Endothelial cell (in vitro differentiated cells): ENCODE measurements at regions not wholly inside any gene's neighbourhood (a gene's known extent, or its start where the extent isn't known, plus 50 kb on each side); places are given as distances from the start of the nearest gene placed in this dataset.
"Not testable (repeated sequence)": the region's sequence is repeated elsewhere in the genome, so short reads cannot be mapped to it uniquely, and the experiment has no call there.

Experiments used
- DNase-seq: peaks from one replicate; pipeline ENCODE4 v3.0.0; 2021; ENCODE audit warnings: low spot score
- H3K27ac Mint-ChIP-seq: one replicate; pipeline ENCODE4 v1.8.0; 2021; ENCODE audit warnings: mixed read lengths, inconsistent platforms; ENCODE audit not compliant: unreplicated experiment
- H3K27me3 Mint-ChIP-seq: one replicate; pipeline ENCODE4 v1.8.0; 2021; ENCODE audit warnings: mild to moderate bottlenecking, moderate library complexity, mixed read lengths, inconsistent platforms; ENCODE audit not compliant: unreplicated experiment
- H3K36me3 Mint-ChIP-seq: one replicate; pipeline ENCODE4 v1.8.0; 2021; ENCODE audit warnings: mild to moderate bottlenecking, low read depth, mixed read lengths, inconsistent platforms; ENCODE audit not compliant: unreplicated experiment
- H3K4me1 Mint-ChIP-seq: one replicate; pipeline ENCODE4 v1.8.0; 2021; ENCODE audit warnings: mild to moderate bottlenecking, mixed read lengths, inconsistent platforms; ENCODE audit not compliant: unreplicated experiment
- H3K4me3 Mint-ChIP-seq: one replicate; pipeline ENCODE4 v1.8.0; 2021; ENCODE audit warnings: mild to moderate bottlenecking, mixed read lengths, inconsistent platforms; ENCODE audit not compliant: unreplicated experiment
- H3K9me3 Mint-ChIP-seq: one replicate; pipeline ENCODE4 v1.8.0; 2021; ENCODE audit warnings: mixed read lengths, inconsistent platforms; ENCODE audit not compliant: unreplicated experiment
- CTCF ChIP-seq: fragments of 200-600 bp; sonication (generic); IDR thresholded peaks from one replicate; pipeline ENCODE4 v1.5.0; 2021; ENCODE audit warnings: antibody characterized with exemption; ENCODE audit not compliant: unreplicated experiment

GRCh38 chr6:113719545-113719944 is 137.6 kb upstream of the MARCKS start:
- peaks cover 2% of the 10 kb centered on the region for H3K27me3 Mint-ChIP-seq
- DNase-seq = no peak
- peaks cover 16% of the 10 kb centered on the region for H3K4me1 Mint-ChIP-seq
- H3K27ac Mint-ChIP-seq = no peak overlapping the region
- TF ChIP-seq CTCF = no peak
- H3K9me3 Mint-ChIP-seq = no peaks in the 10 kb centered on the region
- H3K36me3 Mint-ChIP-seq = no peaks in the 10 kb centered on the region
- no peak overlapping the region for H3K4me3 Mint-ChIP-seq

- peak overlapping the region; percentile 99 for H3K27ac Mint-ChIP-seq
- no peaks in the 10 kb centered on the region for H3K9me3 Mint-ChIP-seq
- H3K27me3 Mint-ChIP-seq = peaks cover 5% of the 10 kb centered on the region
These were observed 134.0 kb upstream of the MARCKS start for GRCh38 chr6:113723182-113723581.

GRCh38 chr6:113724927-113725326 is 132.2 kb upstream of the MARCKS start:
- not testable (repeated sequence) for H3K9me3 Mint-ChIP-seq, H3K36me3 Mint-ChIP-seq, DNase-seq, H3K27me3 Mint-ChIP-seq, H3K4me3 Mint-ChIP-seq
- peak overlapping the region; percentile 99 for H3K27ac Mint-ChIP-seq
- peaks cover 47% of the 10 kb centered on the region for H3K4me1 Mint-ChIP-seq

More at GRCh38 chr6:113723182-113723581, 134.0 kb upstream of the MARCKS start:
- no peaks in the 10 kb centered on the region for H3K36me3 Mint-ChIP-seq
- TF ChIP-seq CTCF = no peak
- H3K4me3 Mint-ChIP-seq = peak overlapping the region; percentile 74
- DNase-seq = peak; percentile 31
- peaks cover 47% of the 10 kb centered on the region for H3K4me1 Mint-ChIP-seq

GRCh38 chr6:113731541-113731940 is 125.6 kb upstream of the MARCKS start:
- Mint-ChIP-seq H3K27ac (no peak overlapping the region), H3K4me3 (no peak overlapping the region), H3K4me1 (peaks cover 21% of the 10 kb centered on the region), H3K36me3 (no peaks in the 10 kb centered on the region), H3K9me3 (no peaks in the 10 kb centered on the region), H3K27me3 (peaks cover 2% of the 10 kb centered on the region)
- no peak for TF ChIP-seq CTCF
- no peak for DNase-seq

- H3K27me3 Mint-ChIP-seq = peaks cover under 1% of the 10 kb centered on the region
- no peaks in the 10 kb centered on the region for H3K36me3 Mint-ChIP-seq
- no peak overlapping the region for H3K4me3 Mint-ChIP-seq
- H3K9me3 Mint-ChIP-seq = no peaks in the 10 kb centered on the region
- no peak for DNase-seq
- TF ChIP-seq CTCF = no peak
- no peak overlapping the region for H3K27ac Mint-ChIP-seq
- peaks cover 12% of the 10 kb centered on the region for H3K4me1 Mint-ChIP-seq
These were observed 124.7 kb upstream of the MARCKS start for GRCh38 chr6:113732384-113732966.
